Progenitor cell of endocrine pancreas (in vitro differentiated cells): ENCODE measurements at regions not wholly inside any gene's neighbourhood (a gene's known extent, or its start where the extent isn't known, plus 50 kb on each side); places are given as distances from the start of the nearest gene placed in this dataset.

Experiments
- DNase-seq: peaks from one replicate; pipeline ENCODE4 v3.0.0; 2021; ENCODE audit warnings: low spot score; ENCODE audit not compliant: unreplicated experiment
- H3K27ac Mint-ChIP-seq: 2 replicates; pipeline ENCODE4 v1.8.0; 2021; ENCODE audit warnings: mild to moderate bottlenecking, moderate library complexity, mixed read lengths
- H3K27me3 Mint-ChIP-seq: 2 replicates; pipeline ENCODE4 v1.8.0; 2021; ENCODE audit warnings: mixed read lengths
- H3K36me3 Mint-ChIP-seq: 2 replicates; pipeline ENCODE4 v1.8.0; 2022; ENCODE audit warnings: mixed read lengths; ENCODE audit not compliant: insufficient read depth
- H3K4me1 Mint-ChIP-seq: 2 replicates; pipeline ENCODE4 v1.8.0; 2021; ENCODE audit warnings: low read depth, mixed read lengths
- H3K4me3 Mint-ChIP-seq: 2 replicates; pipeline ENCODE4 v1.8.0; 2021; ENCODE audit warnings: low read depth, mild to moderate bottlenecking, moderate library complexity, mixed read lengths
- H3K9me3 Mint-ChIP-seq: 2 replicates; pipeline ENCODE4 v1.8.0; 2021; ENCODE audit warnings: low read depth, mixed read lengths
- TF ChIP-seq, protein P1 (sequence below): fragments of 200-600 bp; sonication (generic); IDR thresholded peaks from one replicate; pipeline ENCODE4 v1.5.0; 2021; ENCODE audit warnings: antibody characterized with exemption, mild to moderate bottlenecking; ENCODE audit not compliant: unreplicated experiment

DNA sequence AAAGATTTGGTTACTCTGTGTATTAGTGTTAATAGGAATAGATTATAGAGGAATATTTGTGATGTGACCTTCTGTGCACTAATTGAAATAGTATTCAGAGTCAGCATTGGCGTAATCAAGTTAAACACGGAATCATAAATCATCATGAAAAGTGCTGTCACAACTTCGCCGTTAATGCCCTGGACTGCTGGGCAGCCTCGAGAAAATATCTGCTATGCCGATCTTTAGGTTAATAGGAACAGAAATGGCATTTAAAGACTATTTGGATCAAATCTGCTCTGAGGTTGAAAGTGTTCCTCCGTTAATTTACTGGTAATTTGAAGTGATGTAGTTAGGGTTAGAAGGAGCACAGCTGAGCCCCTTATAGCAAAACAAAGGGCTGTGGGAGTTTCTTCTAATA is 219.0 kb downstream of the MZT1 start:
- Mint-ChIP-seq H3K36me3 (no peaks in the 10 kb centered on the region), H3K4me1 (no peaks in the 10 kb centered on the region), H3K9me3 (no peaks in the 10 kb centered on the region), H3K27ac (no peak overlapping the region), H3K4me3 (no peak overlapping the region), H3K27me3 (no peaks in the 10 kb centered on the region)
- DNase-seq, result no peak
- TF ChIP-seq, protein P1, sequence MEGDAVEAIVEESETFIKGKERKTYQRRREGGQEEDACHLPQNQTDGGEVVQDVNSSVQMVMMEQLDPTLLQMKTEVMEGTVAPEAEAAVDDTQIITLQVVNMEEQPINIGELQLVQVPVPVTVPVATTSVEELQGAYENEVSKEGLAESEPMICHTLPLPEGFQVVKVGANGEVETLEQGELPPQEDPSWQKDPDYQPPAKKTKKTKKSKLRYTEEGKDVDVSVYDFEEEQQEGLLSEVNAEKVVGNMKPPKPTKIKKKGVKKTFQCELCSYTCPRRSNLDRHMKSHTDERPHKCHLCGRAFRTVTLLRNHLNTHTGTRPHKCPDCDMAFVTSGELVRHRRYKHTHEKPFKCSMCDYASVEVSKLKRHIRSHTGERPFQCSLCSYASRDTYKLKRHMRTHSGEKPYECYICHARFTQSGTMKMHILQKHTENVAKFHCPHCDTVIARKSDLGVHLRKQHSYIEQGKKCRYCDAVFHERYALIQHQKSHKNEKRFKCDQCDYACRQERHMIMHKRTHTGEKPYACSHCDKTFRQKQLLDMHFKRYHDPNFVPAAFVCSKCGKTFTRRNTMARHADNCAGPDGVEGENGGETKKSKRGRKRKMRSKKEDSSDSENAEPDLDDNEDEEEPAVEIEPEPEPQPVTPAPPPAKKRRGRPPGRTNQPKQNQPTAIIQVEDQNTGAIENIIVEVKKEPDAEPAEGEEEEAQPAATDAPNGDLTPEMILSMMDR, result no peak

DNA sequence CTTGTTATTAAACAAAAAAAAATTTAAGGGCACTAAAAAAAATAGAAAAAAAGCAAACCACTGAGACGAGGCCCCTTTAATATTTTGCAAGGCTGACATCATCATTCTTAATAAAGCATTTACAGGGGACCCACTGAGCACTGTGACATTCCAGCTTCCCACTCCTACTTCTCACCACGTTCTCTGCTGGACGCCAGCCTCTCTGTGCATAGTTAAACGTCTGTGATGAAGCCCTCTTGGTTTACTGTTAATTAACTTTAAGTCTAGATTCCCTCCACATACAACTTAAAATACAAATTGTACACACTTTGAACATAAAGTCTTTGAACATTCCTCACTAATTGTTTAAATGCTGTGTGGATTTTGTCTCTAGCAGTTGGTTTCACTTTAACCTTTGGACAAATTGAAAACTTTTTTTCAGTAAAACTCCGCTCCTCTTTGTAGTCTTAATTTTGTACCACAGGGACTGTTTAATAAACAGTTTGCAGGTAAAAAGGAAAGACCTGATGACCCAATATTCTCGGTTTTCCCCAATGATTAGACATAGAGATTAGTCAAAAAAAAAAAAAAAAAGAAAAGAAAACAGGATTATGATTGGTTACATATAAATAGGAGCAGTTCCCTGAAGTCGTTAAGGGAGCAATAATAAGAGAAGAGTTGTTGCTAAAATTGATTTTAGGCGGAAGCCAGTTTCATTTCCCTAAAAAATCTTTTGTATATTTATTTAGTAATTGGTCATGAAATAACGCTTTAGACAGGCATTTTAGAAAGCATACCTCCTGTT is 219.8 kb downstream of the MZT1 start:
- Mint-ChIP-seq H3K27ac (no peak overlapping the region), H3K36me3 (no peaks in the 10 kb centered on the region), H3K4me3 (no peak overlapping the region), H3K9me3 (no peaks in the 10 kb centered on the region), H3K4me1 (no peaks in the 10 kb centered on the region), H3K27me3 (no peaks in the 10 kb centered on the region)
- DNase-seq, result no peak
- TF ChIP-seq, protein P1, result no peak

DNA sequence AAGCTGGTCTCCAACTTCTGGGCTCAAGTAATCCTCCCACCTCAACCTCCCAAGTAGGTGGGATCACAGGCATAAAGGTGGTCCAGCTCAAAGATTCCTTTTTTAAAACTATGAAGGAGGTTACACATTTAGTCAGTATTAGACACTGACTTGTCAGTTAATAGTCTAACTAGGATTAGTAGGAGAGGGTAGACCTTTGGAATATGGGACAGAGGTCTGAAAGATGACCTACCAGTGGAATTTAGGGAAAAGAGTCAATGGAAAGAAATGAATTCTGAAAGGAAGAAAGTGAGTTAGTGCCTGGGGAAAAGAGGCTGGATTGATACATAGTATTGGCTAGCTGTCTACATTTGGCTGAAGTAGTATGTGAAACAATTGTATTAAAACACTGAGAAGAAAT is 220.7 kb downstream of the MZT1 start:
- Mint-ChIP-seq H3K4me3 (no peak overlapping the region), H3K9me3 (no peaks in the 10 kb centered on the region), H3K4me1 (no peaks in the 10 kb centered on the region), H3K36me3 (no peaks in the 10 kb centered on the region), H3K27ac (no peak overlapping the region), H3K27me3 (no peaks in the 10 kb centered on the region)
- DNase-seq, result no peak
- TF ChIP-seq, protein P1, result no peak

DNA sequence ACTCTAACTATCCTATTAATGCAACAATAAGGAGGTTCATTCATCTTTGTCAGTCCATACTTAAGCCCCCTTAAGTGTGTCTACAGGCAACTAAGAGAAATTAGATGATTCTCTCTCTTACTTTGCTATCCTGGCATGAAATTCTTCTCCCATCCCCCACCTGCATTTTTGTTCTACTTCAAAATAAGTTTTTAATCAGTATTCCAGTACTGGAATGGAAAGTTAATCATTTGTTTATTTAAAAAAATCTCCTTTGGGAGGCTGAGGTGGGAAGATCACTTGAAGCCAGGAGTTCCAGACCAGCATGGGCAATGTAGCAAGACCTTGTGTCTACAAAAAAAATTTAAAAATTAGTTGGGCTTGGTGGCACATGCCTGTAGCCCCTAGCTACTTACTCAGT is 222.1 kb downstream of the MZT1 start:
- Mint-ChIP-seq H3K4me3 (no peak overlapping the region), H3K27ac (no peak overlapping the region), H3K4me1 (no peaks in the 10 kb centered on the region), H3K9me3 (no peaks in the 10 kb centered on the region), H3K27me3 (no peaks in the 10 kb centered on the region), H3K36me3 (no peaks in the 10 kb centered on the region)
- DNase-seq, result no peak
- TF ChIP-seq, protein P1, result no peak

DNA sequence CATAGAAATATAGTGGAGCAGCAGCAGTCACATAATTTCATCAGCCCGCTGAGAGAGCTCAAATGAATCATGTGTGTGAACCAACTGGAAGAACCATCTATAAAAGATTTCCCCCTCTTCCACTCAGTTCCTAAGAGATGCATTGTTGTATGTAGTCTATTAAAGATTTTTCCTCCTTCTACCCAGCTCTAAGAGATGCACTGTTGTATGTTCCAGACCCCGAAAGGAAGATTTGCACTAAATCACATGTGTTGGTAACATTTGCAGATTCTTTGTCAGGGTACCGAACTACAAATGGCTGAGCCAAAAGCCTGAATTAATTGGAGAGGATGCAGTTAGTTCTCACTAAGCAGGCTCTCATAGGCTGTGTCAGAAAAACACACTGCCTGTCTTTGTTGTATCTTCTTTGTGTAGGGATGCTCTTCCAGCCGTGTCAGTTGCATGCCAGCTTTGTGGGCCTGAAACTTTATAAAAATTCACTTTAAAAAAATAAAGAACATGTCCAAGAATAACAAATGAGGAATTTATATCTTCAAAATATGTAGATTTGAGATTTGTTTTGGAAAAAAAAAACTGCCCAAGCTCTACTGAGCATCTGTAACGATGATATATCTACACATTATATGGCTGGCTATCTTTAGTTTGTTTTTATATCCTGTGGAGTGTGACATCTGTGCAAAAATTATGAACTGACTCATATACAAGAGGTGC is 223.1 kb downstream of the MZT1 start:
- no peaks in the 10 kb centered on the region for H3K27me3 Mint-ChIP-seq
- H3K27ac Mint-ChIP-seq, result no peak overlapping the region
- no peaks in the 10 kb centered on the region for H3K9me3 Mint-ChIP-seq
- no peaks in the 10 kb centered on the region for H3K4me1 Mint-ChIP-seq
- no peak overlapping the region for H3K4me3 Mint-ChIP-seq
- TF ChIP-seq, protein P1, result no peak
- DNase-seq, result no peak
- H3K36me3 Mint-ChIP-seq, result no peaks in the 10 kb centered on the region
